ENCODE measurements at regions not wholly inside any gene's neighbourhood (a gene's known extent, or its start where the extent isn't known, plus 50 kb on each side); places are given as distances from the start of the nearest gene placed in this dataset.
A peak's percentile ranks its signal among the peaks of the same experiment; 100 is the strongest.
"Not testable (repeated sequence)": the region's sequence is repeated elsewhere in the genome, so short reads cannot be mapped to it uniquely, and the experiment has no call there.

- DNase-seq: no peak
- intact Hi-C loops (cut with DNase I): no loop called here
Observed at GRCh38 chr10:42380926-42381547, 257.3 kb downstream of the ZNF33B start.

GRCh38 chr10:42367532-42368230, 270.7 kb downstream of the ZNF33B start:
- intact Hi-C loops (cut with DNase I): loop anchor here (10.0 kb wide), 1 partner anchor 417 kb away; the partner anchor contains the start of gene BMS1
- peak; percentile 42 to 98 (median 86) for DNase-seq

GRCh38 chr10:42351745-42352144, 286.6 kb downstream of the ZNF33B start:
- DNase-seq: no peak
- intact Hi-C loops (cut with DNase I): no loop called here

- DNase-seq; intact Hi-C loops (cut with DNase I): not testable (repeated sequence)
Observed at GRCh38 chr10:42336593-42337337, 301.6 kb downstream of the ZNF33B start.

- DNase-seq; intact Hi-C loops (cut with DNase I): not testable (repeated sequence)
Observed at GRCh38 chr10:42335653-42336296, 302.6 kb downstream of the ZNF33B start.

GRCh38 chr10:42304341-42304740, 334.0 kb downstream of the ZNF33B start:
- no peak for DNase-seq
- intact Hi-C loops (cut with DNase I): no loop called here

GRCh38 chr10:42281896-42282295, 356.5 kb downstream of the ZNF33B start:
- intact Hi-C loops (cut with DNase I): not testable (repeated sequence)
- peak in 2 of 10 donors; percentile 43 to 46 for DNase-seq

- intact Hi-C loops (cut with DNase I); DNase-seq: not testable (repeated sequence)
Observed at GRCh38 chr10:42269788-42270187, 368.6 kb downstream of the ZNF33B start.

- DNase-seq: peak in 1 of 10 donors; percentile 50
- intact Hi-C loops (cut with DNase I): not testable (repeated sequence)
Observed at GRCh38 chr10:42263259-42263658, 375.1 kb downstream of the ZNF33B start.

GRCh38 chr10:42243002-42243401, 395.4 kb downstream of the ZNF33B start:
- DNase-seq: peak in 1 of 10 donors; percentile 36
- intact Hi-C loops (cut with DNase I): not testable (repeated sequence)

GRCh38 chr10:42242135-42242805, 396.1 kb downstream of the ZNF33B start:
- DNase-seq: peak in 1 of 10 donors; percentile 79
- intact Hi-C loops (cut with DNase I): no loop called here

GRCh38 chr10:42236401-42236800, 402.0 kb downstream of the ZNF33B start:
- peak in 1 of 10 donors; percentile 55 for DNase-seq
- intact Hi-C loops (cut with DNase I): not testable (repeated sequence)

GRCh38 chr10:42235736-42236135, 402.6 kb downstream of the ZNF33B start:
- peak in 1 of 10 donors; percentile 82 for DNase-seq
- intact Hi-C loops (cut with DNase I): not testable (repeated sequence)

GRCh38 chr10:42235241-42235640, 403.1 kb downstream of the ZNF33B start:
- intact Hi-C loops (cut with DNase I): not testable (repeated sequence)
- DNase-seq: peak in 1 of 10 donors; percentile 22

GRCh38 chr10:42234506-42234905, 403.9 kb downstream of the ZNF33B start:
- intact Hi-C loops (cut with DNase I): not testable (repeated sequence)
- DNase-seq: peak in 2 of 10 donors; percentile 77 to 82

- DNase-seq; intact Hi-C loops (cut with DNase I): not testable (repeated sequence)
Observed at GRCh38 chr10:42233461-42234206, 404.7 kb downstream of the ZNF33B start.

- intact Hi-C loops (cut with DNase I): not testable (repeated sequence)
Observed at GRCh38 chr10:42232955-42233354, 405.4 kb downstream of the ZNF33B start.

GRCh38 chr10:42230812-42231211, 407.6 kb downstream of the ZNF33B start:
- DNase-seq: peak in 2 of 10 donors; percentile 75 to 84
- intact Hi-C loops (cut with DNase I): not testable (repeated sequence)

More at GRCh38 chr10:42232955-42233354, 405.4 kb downstream of the ZNF33B start:
- peak in 1 of 10 donors; percentile 56 for DNase-seq

GRCh38 chr10:42230115-42230514, 408.3 kb downstream of the ZNF33B start:
- intact Hi-C loops (cut with DNase I); DNase-seq: not testable (repeated sequence)
